Lower leg skin (tissue), 3 donors: ENCODE measurements at regions not wholly inside any gene's neighbourhood (a gene's known extent, or its start where the extent isn't known, plus 50 kb on each side); places are given as distances from the start of the nearest gene placed in this dataset.

Experiments
- POLR2A ChIP-seq, 2 donors: fragments of 450-650 bp; IDR thresholded peaks; one replicate each; pipeline ENCODE4 v1.6.1; 2016 to 2017; ENCODE audit warnings: antibody characterized with exemption in 2 of 2, mild to moderate bottlenecking in 1 of 2, moderate library complexity in 1 of 2
- TF ChIP-seq, protein P1 (sequence below), 3 donors: fragments of 450-650 bp; IDR thresholded peaks; one replicate each; pipeline ENCODE4 v1.5.1; 2016; ENCODE audit warnings: antibody characterized with exemption in 3 of 3, mild to moderate bottlenecking in 3 of 3, moderate library complexity in 2 of 3

DNA sequence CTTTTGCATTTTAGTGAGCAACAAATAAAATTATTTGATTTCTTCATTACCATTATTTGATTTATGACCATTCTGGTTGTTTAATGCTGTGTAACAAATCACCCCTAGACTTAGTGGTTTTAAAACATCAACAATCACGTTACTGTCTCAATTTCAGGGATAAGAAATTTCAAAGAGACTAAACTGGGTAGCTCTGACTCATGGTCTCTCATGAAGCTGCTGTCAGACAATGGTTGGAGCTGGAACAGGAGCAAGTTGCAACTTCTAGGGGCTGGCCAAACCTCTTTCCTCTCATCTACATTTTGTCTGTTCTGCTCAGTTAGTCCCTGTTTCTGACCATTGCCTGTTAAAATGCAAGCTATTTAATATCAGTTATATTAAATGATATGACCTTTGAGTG is 517.0 kb downstream of the KCNH5 start:
- TF ChIP-seq, protein P1, sequence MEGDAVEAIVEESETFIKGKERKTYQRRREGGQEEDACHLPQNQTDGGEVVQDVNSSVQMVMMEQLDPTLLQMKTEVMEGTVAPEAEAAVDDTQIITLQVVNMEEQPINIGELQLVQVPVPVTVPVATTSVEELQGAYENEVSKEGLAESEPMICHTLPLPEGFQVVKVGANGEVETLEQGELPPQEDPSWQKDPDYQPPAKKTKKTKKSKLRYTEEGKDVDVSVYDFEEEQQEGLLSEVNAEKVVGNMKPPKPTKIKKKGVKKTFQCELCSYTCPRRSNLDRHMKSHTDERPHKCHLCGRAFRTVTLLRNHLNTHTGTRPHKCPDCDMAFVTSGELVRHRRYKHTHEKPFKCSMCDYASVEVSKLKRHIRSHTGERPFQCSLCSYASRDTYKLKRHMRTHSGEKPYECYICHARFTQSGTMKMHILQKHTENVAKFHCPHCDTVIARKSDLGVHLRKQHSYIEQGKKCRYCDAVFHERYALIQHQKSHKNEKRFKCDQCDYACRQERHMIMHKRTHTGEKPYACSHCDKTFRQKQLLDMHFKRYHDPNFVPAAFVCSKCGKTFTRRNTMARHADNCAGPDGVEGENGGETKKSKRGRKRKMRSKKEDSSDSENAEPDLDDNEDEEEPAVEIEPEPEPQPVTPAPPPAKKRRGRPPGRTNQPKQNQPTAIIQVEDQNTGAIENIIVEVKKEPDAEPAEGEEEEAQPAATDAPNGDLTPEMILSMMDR (IDR thresholded peaks at IDR 0.05), result no peak
- no peak for TF ChIP-seq POLR2A (IDR thresholded peaks at IDR 0.05)
